Mucosa of descending colon (tissue), 3 donors: ENCODE measurements at regions not wholly inside any gene's neighbourhood (a gene's known extent, or its start where the extent isn't known, plus 50 kb on each side); places are given as distances from the start of the nearest gene placed in this dataset.

Source experiments
- ATAC-seq: fragments of 200-7000 bp; cut with Tn5 transposase; one replicate; pipeline ENCODE4 v1.9.1; 2020; ENCODE audit warnings: mild to moderate bottlenecking, moderate library complexity
- DNase-seq, 3 donors: peaks; one replicate each; pipeline ENCODE4 v3.0.0-alpha.2; 2020
- H3K36me3 ChIP-seq: fragments of 200-600 bp; one replicate; pipeline ENCODE4 v1.8.0; 2021; ENCODE audit warnings: low read depth, mild to moderate bottlenecking
- H3K4me1 ChIP-seq: fragments of 200-600 bp; one replicate; pipeline ENCODE4 v1.8.0; 2021; ENCODE audit warnings: low read depth, mild to moderate bottlenecking
- H3K4me3 ChIP-seq: fragments of 200-600 bp; one replicate; pipeline ENCODE4 v1.8.0; 2021; ENCODE audit warnings: mild to moderate bottlenecking
- H3K9me3 ChIP-seq: fragments of 200-600 bp; one replicate; pipeline ENCODE4 v1.8.0; 2021; ENCODE audit warnings: mild to moderate bottlenecking
- intact Hi-C, 2 donors: fragments of 100-400 bp; cut with DNase I in 1 of 2; cut with micrococcal nuclease in 1 of 2; formaldehyde crosslinking; loops; one replicate each; pipeline versions ENCODE4 v1.11.0 to v1.11.1; 2022; cut with DNase I, micrococcal nuclease
- TF ChIP-seq, protein P1 (sequence below): fragments of 200-600 bp; IDR thresholded peaks from one replicate; pipeline ENCODE4 v1.8.0; 2022; ENCODE audit warnings: antibody characterized with exemption, mild to moderate bottlenecking
- donor health status: DM: no; HTN: no; CAD: no; lungs with moderate emphysema.
- donor health status: DM: no; HTN: no; CAD: no.
- donor health status: DM: no; HTN: yes; CAD: no.

DNA sequence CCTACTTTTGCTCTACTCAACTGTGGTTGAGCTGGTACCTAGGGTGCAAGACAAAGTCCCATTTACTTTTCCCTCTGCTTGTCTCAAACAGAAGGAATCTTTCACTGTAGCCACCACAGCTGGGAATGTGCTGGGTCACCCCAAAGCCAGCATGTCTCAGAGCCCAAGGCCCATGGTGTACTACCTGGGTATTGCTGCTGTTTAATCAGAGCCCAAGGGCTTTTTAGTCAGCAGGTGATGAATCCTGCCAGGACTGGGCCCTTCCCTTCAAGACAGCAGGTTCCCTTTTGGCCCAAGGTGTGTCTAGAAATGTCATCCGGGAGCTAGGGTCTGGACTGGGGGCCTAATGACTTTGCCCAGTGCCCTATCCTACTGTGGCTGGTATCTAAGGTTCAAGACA lies 249.8 kb downstream of the HDGFL1 start:
- no peaks in the 10 kb centered on the region for H3K4me1 ChIP-seq
- TF ChIP-seq, protein P1, sequence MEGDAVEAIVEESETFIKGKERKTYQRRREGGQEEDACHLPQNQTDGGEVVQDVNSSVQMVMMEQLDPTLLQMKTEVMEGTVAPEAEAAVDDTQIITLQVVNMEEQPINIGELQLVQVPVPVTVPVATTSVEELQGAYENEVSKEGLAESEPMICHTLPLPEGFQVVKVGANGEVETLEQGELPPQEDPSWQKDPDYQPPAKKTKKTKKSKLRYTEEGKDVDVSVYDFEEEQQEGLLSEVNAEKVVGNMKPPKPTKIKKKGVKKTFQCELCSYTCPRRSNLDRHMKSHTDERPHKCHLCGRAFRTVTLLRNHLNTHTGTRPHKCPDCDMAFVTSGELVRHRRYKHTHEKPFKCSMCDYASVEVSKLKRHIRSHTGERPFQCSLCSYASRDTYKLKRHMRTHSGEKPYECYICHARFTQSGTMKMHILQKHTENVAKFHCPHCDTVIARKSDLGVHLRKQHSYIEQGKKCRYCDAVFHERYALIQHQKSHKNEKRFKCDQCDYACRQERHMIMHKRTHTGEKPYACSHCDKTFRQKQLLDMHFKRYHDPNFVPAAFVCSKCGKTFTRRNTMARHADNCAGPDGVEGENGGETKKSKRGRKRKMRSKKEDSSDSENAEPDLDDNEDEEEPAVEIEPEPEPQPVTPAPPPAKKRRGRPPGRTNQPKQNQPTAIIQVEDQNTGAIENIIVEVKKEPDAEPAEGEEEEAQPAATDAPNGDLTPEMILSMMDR, result no peak
- no peaks in the 10 kb centered on the region for H3K36me3 ChIP-seq
- no peak for ATAC-seq
- no peak overlapping the region for H3K4me3 ChIP-seq
- DNase-seq, result no peak
- no peaks in the 10 kb centered on the region for H3K9me3 ChIP-seq
- intact Hi-C loops, result no loop called here

DNA sequence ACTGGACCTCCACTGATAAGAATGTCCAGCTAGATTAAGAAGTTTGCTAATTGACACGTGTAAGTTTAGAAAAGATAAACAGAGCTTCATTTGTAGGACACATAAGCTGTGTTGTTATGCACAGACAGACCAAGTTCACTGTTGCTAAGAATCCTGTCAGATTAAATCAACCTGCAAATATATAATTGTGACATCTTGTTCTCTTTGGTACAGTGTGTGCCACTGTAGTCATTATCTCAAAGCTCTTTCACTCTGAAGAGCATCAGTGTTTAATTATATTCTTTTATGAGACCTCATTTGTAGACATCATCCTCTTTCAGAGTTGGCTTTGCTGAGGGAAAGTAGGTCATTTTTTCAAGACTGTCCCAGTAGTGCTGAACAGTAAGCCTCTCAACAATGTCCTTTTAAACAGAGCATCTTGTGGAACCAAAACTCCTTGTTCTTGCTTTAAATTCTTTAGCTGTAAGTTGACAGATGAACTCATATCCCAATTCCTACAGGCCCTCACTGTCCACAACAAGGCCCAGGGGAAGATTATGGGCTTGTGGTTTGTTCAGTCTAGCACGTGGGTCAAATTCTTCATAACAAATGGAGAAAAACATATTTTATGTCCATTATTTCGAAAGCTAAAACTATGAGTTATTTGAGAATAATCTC lies 252.4 kb downstream of the HDGFL1 start:
- H3K4me3 ChIP-seq, result no peak overlapping the region
- no peak for DNase-seq
- intact Hi-C loops, result no loop called here
- no peaks in the 10 kb centered on the region for H3K9me3 ChIP-seq
- no peak for ATAC-seq
- TF ChIP-seq, protein P1, result no peak
- no peaks in the 10 kb centered on the region for H3K4me1 ChIP-seq
- no peaks in the 10 kb centered on the region for H3K36me3 ChIP-seq

DNA sequence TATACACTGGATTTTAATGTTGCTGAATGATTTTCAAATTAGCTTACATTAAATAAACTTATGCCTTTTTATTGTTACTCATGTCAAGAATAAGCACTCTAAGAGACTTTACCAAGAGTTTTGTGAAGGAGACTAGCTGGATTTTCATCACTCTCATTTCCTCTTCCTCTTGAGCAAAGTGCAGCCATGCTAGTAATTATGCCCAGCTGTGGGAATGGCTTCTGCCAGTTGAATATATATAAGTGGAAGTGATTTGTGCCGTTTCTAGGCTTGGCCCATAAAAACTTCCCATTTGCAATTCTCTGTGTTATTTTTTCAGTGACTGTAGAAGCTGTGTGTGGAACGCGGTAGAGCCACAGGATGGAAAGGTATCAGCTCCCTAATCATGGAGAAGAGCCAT lies 255.8 kb downstream of the HDGFL1 start:
- Histone ChIP-seq H3K9me3 (no peaks in the 10 kb centered on the region), H3K36me3 (no peaks in the 10 kb centered on the region), H3K4me3 (no peak overlapping the region), H3K4me1 (no peaks in the 10 kb centered on the region)
- intact Hi-C loops, result no loop called here
- TF ChIP-seq, protein P1, result no peak
- ATAC-seq (peak; percentile 76), DNase-seq (peak in 1 of 3 donors; percentile 11)

DNA sequence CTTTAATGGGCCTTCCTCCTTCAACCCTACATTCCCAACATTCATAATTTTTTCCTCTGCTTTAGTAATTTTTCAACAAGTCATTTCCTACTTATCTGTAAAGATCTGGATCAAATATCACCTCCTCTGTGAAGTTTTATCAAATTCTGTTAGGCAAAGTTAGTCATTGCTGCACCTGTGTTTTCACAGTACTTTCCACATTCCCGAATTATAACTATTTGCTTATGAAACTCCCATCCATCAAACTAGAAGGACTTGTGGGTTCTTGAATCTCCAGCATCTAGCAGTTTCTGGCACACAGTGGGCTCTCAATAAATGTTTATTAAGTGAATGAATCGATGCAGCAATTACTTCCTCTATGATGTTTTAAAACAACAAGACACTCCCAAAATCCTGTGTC lies 257.6 kb downstream of the HDGFL1 start:
- Histone ChIP-seq H3K36me3 (no peaks in the 10 kb centered on the region), H3K4me1 (no peaks in the 10 kb centered on the region), H3K9me3 (no peaks in the 10 kb centered on the region), H3K4me3 (no peak overlapping the region)
- TF ChIP-seq, protein P1, result no peak
- ATAC-seq (no peak), DNase-seq (no peak)
- intact Hi-C loops, result no loop called here

DNA sequence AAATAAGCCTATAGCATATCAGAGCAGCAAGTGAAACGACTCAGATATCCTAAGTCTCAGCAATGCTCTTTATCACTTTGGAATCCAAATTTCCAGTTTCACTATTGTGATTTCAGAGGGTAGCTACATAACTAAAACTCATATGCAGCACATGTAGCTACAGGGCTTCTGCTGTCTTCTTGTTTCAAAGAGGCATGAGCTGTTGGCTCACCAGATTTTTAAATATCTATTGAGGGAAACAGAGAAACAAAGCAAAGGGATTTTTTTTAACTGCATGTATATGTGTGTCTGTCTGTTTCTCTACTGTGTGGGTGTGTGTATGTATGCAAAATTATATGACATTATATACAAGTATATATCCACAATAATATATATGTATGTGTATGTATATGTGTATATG lies 258.4 kb downstream of the HDGFL1 start:
- no peak for DNase-seq

More for the DNA sequence above, 258.4 kb downstream of the HDGFL1 start:
- intact Hi-C loops, result no loop called here
- H3K9me3 ChIP-seq, result no peaks in the 10 kb centered on the region
- no peaks in the 10 kb centered on the region for H3K4me1 ChIP-seq
- TF ChIP-seq, protein P1, result no peak
- no peak for ATAC-seq
- H3K4me3 ChIP-seq, result no peak overlapping the region
- H3K36me3 ChIP-seq, result no peaks in the 10 kb centered on the region
